ENCODE measurements at regions not wholly inside any gene's neighbourhood (a gene's known extent, or its start where the extent isn't known, plus 50 kb on each side); places are given as distances from the start of the nearest gene placed in this dataset.

GRCh38 chr1:60488847-60489246, 415.3 kb upstream of the C1orf87 start:
- Histone ChIP-seq H3K9me3 (ENCODE audit: low read length) (no peaks in the 10 kb centered on the region), H3K27ac (ENCODE audit: low read length) (no peak overlapping the region), H3K4me3 (ENCODE audit: low read length) (no peak overlapping the region), H3K79me2 (replicated peaks; ENCODE audit: insufficient read depth, low read length) (no peaks in the 10 kb centered on the region), H3K9ac (ENCODE audit: low read length) (no peak overlapping the region), H3K27me3 (ENCODE audit: insufficient read depth, low read depth, low read length) (no peaks in the 10 kb centered on the region), H3F3A (ENCODE audit: insufficient read depth, low read length, poor library complexity, severe bottlenecking) (no peaks in the 10 kb centered on the region), H2AFZ (ENCODE audit: low read depth, low read length) (no peak overlapping the region), H3K9me2 (ENCODE audit: insufficient read depth, low read length) (no peaks in the 10 kb centered on the region), H4K20me1 (ENCODE audit: insufficient read depth) (no peaks in the 10 kb centered on the region), H3K36me3 (ENCODE audit: insufficient read depth, low read length) (no peaks in the 10 kb centered on the region), H3K4me2 (ENCODE audit: low read length) (no peak overlapping the region)
- no peak for TF ChIP-seq SMC3 (conservative IDR thresholded peaks at IDR 0.05; ENCODE audit: poor library complexity)
- TF ChIP-seq MXI1 (conservative IDR thresholded peaks at IDR 0.05; ENCODE audit: poor library complexity, severe bottlenecking), result no peak
- no peak for TF ChIP-seq TAF1 (IDR thresholded peaks at IDR 0.05; ENCODE audit: low read depth)
- TF ChIP-seq EZH2 (IDR thresholded peaks at IDR 0.05; ENCODE audit: borderline replicate concordance, insufficient read depth, low read length, poor library complexity, severe bottlenecking), result no peak

GRCh38 chr1:60487565-60488345, 414.2 kb upstream of the C1orf87 start:
- Histone ChIP-seq H3K9ac (ENCODE audit: low read length) (no peak overlapping the region), H3K27me3 (ENCODE audit: insufficient read depth, low read depth, low read length) (no peaks in the 10 kb centered on the region), H3K36me3 (ENCODE audit: insufficient read depth, low read length) (no peaks in the 10 kb centered on the region)

More at GRCh38 chr1:60487565-60488345, 414.2 kb upstream of the C1orf87 start:
- TF ChIP-seq TAF1 (IDR thresholded peaks at IDR 0.05; ENCODE audit: low read depth) (no peak), EP300 (conservative IDR thresholded peaks at IDR 0.05; ENCODE audit: poor library complexity, severe bottlenecking) (no peak), CTCF (IDR thresholded peaks at IDR 0.05; ENCODE audit: poor library complexity, severe bottlenecking) (no peak), REST (IDR thresholded peaks at IDR 0.05; ENCODE audit: borderline replicate concordance) (no peak), POLR2AphosphoS5 (IDR thresholded peaks at IDR 0.05) (no peak), RAD21 (conservative IDR thresholded peaks at IDR 0.05) (no peak), MXI1 (conservative IDR thresholded peaks at IDR 0.05; ENCODE audit: poor library complexity, severe bottlenecking) (no peak), SMC3 (conservative IDR thresholded peaks at IDR 0.05; ENCODE audit: poor library complexity) (no peak), EZH2 (IDR thresholded peaks at IDR 0.05; ENCODE audit: borderline replicate concordance, insufficient read depth, low read length, poor library complexity, severe bottlenecking) (no peak)
- Histone ChIP-seq H3K9me3 (ENCODE audit: low read length) (no peaks in the 10 kb centered on the region), H2AFZ (ENCODE audit: low read depth, low read length) (no peak overlapping the region), H3F3A (ENCODE audit: insufficient read depth, low read length, poor library complexity, severe bottlenecking) (no peaks in the 10 kb centered on the region), H3K27ac (ENCODE audit: low read length) (no peak overlapping the region), H3K4me2 (ENCODE audit: low read length) (no peak overlapping the region), H4K20me1 (ENCODE audit: insufficient read depth) (no peaks in the 10 kb centered on the region), H3K4me3 (ENCODE audit: low read length) (no peak overlapping the region), H3K79me2 (replicated peaks; ENCODE audit: insufficient read depth, low read length) (no peaks in the 10 kb centered on the region), H3K9me2 (ENCODE audit: insufficient read depth, low read length) (no peaks in the 10 kb centered on the region)
